ENCODE measurements at regions not wholly inside any gene's neighbourhood (a gene's known extent, or its start where the extent isn't known, plus 50 kb on each side); places are given as distances from the start of the nearest gene placed in this dataset.

DNA sequence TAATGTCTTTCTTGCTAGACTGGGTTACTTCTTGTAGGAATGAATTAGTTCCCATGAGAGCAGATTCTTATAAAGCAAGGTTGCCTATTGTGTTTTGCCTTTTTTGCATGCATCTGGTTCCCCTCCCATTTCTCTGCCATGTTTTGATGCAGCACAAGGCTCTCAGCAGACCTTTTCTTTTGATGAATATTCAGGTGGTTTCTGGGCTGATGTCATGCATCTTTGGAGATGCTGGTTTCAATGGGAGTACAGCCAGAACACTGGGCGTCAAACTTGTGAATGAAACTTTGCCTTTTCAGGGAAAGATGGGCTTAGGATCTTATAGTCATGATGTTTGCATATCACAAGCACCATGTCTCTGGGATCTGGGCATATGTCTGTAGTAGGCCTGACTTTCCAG lies 111.7 kb upstream of the CCL2 start:
- no peak for DNase-seq (ENCODE audit: low read depth)

DNA sequence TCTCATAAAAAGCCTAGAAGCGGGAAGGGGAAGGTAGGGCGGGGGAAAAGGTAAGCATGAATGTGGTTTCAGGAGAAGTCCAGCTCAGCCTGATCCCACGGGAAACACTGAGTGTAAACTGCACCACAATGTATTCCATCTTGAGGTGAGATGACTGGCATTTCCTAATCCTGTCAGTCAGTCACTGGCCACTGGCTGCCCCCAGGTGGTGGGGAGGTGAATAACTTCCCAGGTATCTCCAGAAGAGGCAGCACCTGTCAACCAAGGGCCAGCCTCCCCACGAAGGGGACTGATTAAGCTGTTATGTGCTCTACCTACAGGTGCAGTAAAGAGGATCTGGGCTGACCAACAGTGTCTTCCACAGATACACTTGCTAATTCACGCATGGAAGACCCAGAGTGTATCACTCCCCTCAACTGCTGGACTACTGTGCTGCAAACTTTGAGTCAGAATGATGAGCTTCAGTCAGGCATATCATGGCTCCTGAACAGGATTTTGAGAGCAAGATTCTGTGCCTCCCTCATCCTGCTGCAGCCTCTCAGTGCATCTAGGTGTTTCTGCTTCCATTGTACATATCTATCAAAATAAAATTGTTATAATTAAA lies 108.5 kb upstream of the CCL2 start:
- peak; percentile 16 for DNase-seq (ENCODE audit: low read depth)

DNA sequence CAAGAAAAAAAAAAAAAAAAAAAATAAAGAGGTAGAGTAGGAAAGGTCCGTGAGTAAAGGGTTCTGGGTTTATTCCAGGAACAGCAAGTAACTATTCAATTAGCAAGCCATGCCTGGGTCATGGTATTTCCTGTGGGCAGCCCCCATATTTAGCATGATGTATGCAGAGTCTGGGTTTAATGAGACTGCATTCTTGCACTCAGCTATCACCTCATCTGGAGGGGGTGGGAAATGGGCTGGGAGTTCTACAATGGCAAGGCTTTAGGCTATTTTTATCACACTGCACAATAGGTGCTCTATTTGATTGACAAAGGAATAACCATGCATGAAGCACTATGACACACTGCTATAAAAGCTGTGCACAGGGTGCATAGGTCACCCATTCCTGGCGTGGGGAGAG lies 104.0 kb upstream of the CCL2 start:
- no peak for DNase-seq (ENCODE audit: low read depth)

DNA sequence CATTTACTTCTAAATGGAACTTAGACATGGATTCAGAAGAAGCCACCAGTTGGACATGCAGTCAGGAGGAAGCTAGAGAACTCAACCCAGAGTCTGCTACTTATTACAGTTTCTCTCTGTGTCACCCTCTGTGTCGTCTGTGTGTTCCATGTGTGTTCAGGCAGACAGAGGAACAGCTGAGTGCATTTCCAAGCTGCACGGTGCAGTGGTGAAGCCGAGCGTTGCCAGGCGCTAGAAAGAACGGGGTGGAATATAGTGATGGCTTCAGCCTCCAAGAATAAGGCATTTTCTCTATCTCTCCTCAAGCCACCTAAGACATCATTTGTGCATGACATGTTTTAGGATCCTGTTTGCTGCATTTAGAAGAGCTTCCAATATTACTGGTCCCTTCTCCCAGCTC lies 101.1 kb upstream of the CCL2 start:
- DNase-seq (ENCODE audit: low read depth) = no peak

DNA sequence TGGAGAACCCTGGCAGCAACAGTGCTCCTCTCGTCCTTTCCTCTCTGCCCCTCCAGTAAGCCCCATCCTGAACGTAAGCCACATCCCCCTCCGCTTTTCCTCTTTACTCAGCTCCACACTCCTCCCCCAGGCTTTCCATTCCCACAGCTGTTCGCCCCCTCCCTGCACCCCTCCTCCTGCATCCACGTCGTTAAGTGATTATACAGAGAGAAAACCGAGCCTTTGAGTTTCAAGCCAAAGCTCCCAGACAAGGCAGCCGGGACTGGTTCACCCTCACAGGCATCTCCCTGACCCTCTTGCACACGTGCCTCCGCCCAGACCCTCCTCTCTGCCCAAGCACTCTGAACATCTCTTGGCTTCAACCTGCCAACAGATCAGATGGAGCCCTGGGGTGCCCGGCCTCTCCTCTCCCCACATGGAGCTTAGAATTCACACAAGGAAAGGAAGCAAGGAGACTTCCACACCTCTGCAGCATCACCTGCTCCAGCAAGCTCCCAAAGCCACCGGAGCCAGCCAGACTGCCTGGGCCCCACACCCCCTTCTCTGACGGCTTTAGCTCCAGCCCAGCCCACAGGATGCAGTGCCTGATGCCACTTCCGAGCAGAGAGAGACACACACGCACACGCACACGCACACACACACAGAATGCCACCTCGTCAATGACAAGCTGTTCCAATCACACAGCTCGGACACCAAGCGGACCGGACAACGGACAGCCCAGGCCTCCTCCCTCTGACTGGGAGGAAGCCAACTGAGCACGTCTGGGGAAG lies 99.9 kb upstream of the CCL2 start:
- DNase-seq (ENCODE audit: low read depth) = no peak

DNA sequence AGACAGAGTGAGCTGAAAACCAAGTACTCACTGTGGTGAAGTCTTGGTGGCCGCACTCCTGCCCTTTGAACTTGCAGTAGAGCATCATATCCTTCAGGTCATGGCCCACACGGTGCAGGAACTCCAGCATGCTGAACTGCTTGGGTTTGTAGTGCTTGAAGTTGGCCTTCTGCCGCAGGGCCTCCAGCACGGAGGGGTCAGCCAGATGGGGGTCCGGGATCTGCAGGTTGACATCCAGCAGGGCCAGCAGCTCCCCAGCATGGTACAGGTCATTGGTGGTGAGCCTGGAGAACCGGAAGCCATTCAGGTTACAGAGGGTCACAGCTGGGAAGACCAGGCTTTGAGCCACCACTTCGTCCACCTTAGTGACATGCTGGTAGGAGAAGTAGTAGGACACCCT lies 99.1 kb upstream of the CCL2 start:
- DNase-seq (ENCODE audit: low read depth) = no peak

DNA sequence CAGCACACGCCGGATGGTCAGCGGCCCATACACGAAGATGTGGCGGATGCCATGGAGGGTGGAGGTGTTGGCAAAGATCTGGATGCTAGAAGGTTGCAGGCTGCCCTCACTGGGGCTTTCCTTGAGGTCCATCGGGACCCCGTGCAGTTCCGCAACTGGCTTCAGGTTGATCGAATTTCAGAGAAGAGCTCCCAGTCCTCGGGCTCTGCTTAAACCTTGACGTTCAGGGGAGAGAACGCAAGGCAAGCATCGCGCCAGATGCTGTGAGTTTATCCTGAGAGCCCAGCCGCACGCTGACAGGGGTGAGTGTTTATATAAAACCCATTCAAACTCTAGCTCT lies 98.7 kb upstream of the CCL2 start:
- DNase-seq (ENCODE audit: low read depth) = no peak

DNA sequence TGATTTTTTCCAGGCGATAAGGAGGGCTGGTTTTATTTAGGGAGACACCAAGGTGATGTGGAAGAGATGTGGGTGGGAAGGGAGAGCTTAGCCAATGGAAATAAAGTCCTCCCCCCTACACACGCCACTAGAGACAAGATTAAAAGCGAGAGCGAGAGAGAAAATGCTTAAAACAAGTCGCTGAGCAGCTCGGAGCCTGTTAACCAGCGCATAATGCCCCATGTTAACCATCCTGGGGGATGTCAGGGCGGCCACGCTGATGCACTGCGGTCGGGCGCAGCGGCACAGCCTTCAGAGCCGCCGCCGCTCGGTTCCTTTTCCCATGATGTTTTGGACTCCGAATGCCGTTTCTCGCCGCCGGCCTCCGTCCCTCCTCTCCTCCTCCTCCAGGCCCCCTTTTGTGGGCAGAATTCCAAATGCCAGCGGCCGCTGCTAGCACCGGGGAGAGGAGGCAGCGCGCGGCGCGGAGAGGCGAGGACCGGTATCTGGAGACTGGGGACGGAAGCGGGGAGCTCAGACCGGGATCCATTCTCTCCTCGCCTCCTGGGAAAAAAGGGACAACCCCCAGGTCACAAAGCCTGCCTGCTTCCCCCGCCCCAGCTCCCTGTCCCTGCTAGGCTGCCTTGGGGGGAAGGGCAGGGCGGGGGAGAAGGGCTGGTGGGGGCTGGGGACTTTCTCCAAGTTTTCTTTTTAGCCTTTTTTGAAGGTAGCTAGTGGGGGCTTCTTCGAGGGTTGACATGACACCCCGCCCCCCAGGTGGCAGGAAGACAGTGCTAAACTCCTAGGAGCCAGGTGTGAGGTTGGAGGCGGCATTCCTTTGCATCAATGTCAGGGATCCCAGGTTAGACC lies 98.1 kb upstream of the CCL2 start:
- DNase-seq (ENCODE audit: low read depth) = no peak

DNA sequence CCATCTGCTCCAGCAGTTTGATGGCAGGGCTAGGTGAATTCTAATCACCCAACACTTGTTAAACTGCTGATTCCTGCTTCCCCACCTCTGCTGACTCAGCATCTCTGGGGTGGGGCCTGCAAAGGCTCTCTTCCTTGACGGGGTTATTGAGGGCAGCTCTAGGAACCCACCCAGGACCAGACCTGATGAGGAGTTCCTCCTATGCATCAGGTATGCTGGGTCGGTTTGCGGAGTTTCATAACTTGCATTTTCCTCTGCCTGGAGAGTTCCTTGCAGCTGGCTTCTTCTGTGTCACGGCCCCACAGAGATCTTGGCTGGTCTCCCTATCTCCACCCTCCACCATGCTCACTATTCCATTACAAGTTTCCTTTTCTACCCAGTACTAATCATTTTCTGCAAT lies 93.4 kb upstream of the CCL2 start:
- no peak for DNase-seq (ENCODE audit: low read depth)

DNA sequence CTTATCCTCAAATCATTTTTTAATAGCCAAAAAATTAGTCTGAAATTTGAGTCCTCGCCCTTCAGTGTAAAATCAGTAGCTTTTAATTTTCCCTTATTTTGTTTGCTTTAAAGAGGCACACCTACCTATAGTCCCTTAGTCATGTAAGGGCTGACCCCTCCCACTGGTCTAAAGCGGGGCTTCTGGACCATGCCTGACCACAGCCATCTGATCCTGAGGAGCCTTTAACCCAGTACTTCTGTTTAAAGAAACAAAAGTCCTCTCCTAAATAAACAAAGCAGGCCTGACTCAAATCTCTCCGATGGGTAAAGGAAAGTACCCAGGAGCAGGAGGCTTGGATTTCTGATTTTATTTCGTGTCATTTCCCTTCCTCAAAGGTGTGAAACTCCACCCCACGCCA lies 92.0 kb upstream of the CCL2 start:
- DNase-seq (ENCODE audit: low read depth) = no peak

DNA sequence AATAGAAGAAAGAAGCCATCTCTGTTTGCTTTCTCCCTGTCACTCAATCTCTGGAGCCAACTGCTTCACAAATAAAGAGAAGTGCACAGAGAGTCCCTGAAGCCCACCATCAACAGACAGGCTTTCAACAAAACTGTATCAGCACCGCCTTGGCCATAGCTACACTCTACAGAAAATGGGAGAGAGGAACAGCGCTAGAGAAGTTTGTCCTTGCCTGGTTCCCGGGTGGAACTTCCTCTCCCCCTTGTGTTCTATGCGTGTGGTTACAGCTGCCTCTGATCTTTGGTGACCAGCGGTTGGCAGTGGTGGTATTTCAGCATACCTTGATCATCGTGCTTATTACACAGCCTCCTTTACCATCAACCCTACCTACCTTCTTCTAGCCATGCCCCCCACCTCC lies 91.4 kb upstream of the CCL2 start:
- no peak for DNase-seq (ENCODE audit: low read depth)

DNA sequence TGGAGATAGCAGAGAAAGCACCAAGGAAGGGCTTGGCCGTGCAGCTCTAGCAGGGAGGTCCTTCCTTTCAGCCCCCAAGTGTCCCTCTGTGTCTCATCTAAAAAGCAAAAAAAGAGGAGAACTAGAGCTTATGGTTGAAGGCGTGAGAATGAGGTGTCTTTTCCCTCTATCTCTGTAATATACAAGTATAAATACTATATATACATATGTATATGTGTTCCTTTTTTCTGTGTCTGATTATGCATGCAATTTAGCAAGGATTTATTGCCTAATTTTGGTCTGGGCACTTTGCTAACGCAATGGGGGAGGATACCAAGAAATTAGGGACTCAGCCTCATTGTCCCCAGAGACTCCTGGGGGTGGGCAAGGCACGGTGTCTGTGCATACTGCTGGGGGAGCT lies 90.2 kb upstream of the CCL2 start:
- DNase-seq (ENCODE audit: low read depth) = no peak

DNA sequence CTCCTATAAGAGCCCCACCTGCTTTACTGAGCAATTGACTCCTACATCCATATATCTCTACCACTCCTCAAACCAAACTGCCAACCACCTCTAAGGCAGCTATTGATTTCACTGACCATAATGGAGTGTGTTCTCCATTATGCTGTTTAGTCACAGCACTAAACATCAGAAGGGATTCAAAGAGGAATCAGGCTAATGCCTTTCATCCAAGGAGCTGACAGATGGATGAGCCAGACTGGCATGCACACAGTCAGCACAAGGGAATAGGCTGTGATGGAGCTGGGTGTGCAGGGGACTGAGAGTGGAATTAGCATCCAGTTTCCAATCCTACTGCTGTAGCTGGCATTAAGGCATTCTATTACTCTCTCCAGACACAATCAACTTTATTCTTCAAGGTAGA lies 88.7 kb upstream of the CCL2 start:
- DNase-seq (ENCODE audit: low read depth) = no peak

DNA sequence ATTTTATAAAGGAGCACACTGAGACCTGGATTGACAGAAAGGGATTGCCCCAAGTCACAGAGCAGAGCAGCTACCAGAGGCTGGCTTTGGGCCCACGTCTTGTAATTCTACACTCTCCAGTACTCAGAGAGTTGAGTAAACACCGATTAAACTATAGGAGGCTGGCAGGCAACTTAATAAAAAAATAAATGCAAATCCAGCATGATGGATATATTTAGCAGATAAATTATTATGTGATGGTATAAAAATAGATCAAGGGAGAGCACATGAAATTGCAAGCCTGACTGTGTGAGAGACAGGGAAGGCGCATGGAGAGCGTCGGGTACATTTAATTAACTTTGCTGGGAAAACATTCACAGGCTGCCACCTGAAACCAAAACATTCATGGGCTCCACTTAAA lies 87.7 kb upstream of the CCL2 start:
- no peak for DNase-seq (ENCODE audit: low read depth)

DNA sequence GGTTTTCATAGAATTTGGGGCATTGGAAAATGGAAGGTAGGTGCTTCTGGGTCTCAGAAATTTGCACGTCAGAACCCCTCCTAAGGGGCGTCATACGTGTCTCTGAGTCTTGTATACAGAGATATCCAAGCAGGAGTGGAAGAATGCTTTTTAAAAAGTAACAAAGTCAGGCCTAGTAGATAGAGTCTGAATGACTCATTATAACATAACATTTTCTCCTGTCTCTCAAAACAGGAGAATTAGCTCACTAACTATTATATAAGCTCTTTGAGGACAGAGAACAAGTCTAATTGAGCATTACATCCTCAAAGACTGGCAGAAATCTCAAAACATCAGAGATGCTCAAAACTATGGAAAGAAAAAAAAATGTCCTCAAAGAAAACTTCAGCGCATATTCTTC lies 86.1 kb upstream of the CCL2 start:
- no peak for DNase-seq (ENCODE audit: low read depth)

DNA sequence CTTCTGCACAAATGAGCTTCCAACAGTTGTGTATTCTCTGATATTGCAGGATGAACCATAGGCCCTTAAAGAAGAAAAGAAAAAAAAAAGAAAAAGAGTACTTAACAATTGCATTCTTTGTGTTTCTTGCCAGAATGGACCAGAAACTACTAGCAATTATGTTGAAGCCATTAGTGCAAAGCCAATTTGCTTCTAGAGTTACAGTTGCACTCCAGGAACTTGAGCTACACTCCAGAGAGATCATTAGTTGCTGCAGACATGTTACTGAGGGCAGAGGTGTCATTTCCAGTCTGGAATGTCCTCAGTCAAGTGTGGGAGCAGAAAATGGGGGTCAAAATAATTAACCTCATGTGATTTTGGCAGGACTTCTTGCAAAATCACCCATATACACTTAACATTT lies 85.6 kb upstream of the CCL2 start:
- DNase-seq (ENCODE audit: low read depth) = no peak

DNA sequence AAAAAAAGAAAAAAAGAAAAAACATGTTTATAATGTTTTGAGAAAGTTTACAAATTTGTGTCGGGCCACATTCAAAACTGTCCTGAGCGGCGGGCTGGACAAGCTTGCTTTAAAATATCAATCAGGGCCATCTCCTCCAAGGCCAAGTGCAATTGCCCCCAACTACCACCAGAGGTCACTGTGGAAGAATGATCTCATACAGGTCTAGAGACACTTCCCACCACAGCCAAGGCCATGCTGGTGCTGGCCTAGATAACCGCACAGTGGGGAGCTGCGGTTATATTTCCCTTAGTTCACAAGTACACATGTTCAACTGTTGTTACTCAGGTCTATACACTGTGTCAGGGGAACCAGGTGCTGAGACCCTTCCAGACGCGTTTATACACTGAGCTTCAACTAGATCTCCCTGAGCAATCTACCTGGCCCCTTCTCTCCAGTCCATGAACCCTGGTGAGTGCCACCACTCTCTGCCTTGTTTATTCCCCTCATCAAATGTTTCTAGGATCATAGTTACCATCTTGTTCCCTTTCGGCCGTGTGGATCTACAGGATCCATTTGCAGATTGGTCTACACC lies 83.8 kb upstream of the CCL2 start:
- DNase-seq (ENCODE audit: low read depth) = peak; percentile 29

DNA sequence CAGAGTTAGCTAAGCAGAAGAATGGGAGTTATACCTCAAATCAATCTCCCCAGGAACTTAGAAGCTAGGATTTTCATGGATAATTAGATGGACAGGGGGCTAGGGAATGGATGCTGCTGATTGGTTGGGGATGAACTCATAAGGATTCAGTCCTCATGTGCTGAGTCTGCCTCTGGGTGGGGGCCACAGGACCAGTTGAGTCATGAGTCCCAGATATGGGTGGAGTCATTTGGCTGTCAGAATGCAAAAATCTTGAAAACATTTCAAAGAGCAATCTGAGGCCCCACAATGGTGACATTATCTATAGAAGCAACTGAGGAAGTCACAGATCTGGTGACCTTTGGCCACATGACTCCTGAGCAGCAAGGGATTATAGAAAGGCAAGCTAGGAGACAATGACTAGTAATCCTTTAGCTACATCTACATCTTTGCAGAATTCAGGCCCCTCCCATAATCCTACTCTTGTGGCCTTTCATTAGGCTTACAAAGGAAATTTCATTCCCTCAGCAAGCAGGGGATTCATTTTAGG lies 82.6 kb upstream of the CCL2 start:
- no peak for DNase-seq (ENCODE audit: low read depth)

DNA sequence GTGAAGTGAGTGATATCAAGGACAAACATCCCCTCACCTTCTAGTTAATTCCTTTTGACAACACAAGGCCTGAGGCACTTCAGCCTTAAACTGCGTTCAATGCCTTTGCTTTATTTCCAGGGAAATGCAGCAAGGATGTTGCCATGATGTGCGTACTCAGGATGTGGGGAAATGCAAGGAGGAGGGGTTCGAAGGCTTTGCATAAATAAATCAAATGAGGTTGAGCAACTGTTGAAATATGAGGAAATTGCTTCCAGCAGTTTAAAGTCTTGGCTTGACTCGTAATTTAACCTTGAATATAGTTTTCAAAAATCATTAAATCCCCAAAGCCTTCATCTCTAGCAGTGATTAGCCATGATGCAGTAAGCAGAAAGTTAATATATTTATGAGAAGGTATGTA lies 81.8 kb upstream of the CCL2 start:
- no peak for DNase-seq (ENCODE audit: low read depth)

DNA sequence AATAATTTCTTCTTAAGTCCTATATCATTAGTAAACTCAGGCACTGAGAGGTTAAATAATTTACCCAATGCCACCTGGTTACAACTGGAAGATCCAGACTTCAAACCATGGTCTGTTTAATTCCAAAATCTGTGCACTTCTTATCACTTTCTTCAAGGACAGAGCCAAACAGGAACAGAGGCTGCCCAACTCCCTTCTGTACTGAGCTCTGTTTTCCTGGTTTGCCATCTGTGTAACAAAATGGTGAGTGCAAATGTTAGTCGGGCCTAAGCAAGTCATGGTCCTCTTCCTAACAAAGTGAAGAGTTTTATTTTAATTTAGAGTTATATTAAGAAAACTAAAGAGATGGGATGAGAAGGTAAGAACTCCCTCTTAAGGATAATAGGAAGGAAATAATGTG lies 80.6 kb upstream of the CCL2 start:
- no peak for DNase-seq (ENCODE audit: low read depth)

DNA sequence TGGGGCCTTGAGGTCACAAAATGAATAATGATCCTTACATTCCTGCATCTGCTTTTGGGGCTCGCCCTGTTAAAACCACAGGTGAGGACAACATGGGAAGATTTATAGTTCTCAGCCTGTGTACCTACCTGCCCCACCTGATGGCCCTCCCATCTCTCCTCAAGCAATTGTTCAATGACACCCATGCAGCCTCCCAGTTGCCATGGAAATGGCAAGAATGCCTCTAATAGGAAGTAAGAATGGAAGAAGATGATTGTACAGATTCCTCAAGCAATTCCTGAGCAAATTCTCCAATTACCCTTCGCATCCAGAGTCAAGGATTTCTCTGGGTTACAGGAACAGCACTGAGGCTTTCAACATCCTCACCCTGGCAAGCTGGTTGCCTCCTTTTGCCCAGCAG lies 78.6 kb upstream of the CCL2 start:
- DNase-seq (ENCODE audit: low read depth) = no peak

DNA sequence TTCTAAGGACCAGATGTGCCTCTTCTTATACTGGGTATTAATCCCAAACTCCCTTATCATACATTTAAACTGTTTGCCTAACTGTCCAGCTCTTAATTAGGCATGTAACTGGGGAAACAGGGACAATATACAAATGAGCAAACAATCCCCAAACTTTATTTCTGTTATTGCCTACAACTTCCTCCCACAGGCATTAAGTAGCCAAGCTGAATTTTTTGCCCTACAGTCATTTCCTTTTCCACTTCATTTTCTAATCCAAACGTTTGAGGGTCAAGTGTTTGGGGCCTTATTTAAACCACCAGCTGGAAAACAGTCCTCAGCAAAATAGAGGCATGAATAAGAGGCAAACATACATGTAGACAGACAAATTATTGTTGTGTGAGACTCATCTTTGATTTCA lies 77.4 kb upstream of the CCL2 start:
- DNase-seq (ENCODE audit: low read depth) = no peak

DNA sequence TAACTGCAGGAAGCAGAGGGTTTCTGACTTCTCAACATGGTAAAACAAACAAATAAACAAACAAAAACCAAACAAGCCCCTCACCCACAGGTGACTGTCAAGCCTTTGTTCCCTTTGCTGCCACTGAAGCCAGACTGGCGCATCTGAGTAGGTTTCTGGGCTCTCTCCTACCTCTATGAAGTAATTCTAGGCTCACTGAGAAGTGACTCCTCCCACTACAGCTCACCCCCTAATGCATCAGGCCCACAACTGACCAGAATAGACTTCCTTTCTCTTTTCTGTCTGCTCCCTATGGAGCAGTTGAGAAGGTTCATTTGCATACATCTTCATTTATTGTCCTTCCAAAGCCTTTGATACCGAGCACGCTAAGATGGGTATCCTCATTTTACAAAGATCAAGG lies 77.0 kb upstream of the CCL2 start:
- DNase-seq (ENCODE audit: low read depth) = no peak
